ENCODE measurements at regions not wholly inside any gene's neighbourhood (a gene's known extent, or its start where the extent isn't known, plus 50 kb on each side); places are given as distances from the start of the nearest gene placed in this dataset.

DNA sequence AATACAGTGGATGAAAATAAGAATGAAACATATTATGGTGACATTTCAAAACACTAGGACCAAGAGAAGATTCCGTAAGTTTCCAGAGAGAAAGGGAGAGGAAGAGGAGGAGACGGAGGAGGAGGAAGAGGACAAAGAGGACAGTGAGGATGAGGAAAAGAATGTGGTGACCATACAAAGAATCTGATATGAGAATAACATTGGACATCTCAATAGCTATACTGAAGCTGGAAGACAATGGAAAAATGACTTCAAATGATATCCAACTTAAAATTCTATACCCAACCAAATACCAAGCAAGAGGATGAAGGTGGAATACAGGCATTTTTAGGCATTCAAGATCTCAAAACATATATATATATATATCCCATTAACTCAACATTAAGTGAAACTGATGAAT lies 173.4 kb downstream of the PAWR start:
- intact Hi-C loops (cut with DNase I), result no loop called here
- H3K4me1 ChIP-seq, result peaks cover 0 to 4% (median under 1%) of the 10 kb centered on the region in 4 donors
- no peak overlapping the region for H3K4me3 ChIP-seq
- TF ChIP-seq POLR2AphosphoS5 (IDR thresholded peaks at IDR 0.05), result no peak
- no peak for TF ChIP-seq POLR2A (IDR thresholded peaks at IDR 0.05; ENCODE audit: low read depth)
- no peak for TF ChIP-seq CTCF (IDR thresholded peaks at IDR 0.05)
- no peak for TF ChIP-seq EP300 (IDR thresholded peaks at IDR 0.05)
- H3K27ac ChIP-seq (replicated peaks in 1 of 4), result no peak overlapping the region
- WGBS, result 97% methylated on average over 2 of the region's 2 CpGs
- no peaks in the 10 kb centered on the region for H3K9me3 ChIP-seq
- no peaks in the 10 kb centered on the region for H3K27me3 ChIP-seq
- H3K36me3 ChIP-seq, result no peaks in the 10 kb centered on the region
- DNase-seq (ENCODE audit: extremely low spot score), result no peak

DNA sequence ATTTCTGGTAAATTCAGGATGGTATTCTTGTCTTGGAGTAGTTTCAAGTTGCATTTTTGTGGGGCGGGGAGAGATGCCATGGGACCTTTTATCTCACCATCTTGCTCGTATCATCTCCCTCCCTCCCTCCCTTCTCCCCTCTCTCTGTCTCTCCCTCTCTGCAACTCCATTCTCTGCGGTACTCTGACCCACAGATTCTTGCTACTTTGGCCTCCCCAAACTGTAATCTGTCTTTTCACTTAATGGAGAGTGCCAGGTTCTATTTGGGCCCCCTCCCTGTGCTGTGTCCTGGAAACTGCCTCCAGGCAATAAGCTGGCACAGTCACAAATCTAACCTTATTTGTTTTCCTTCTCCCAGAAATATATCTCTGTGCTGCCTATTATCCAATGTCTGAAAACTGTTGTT lies 175.2 kb downstream of the PAWR start:
- intact Hi-C loops (cut with DNase I), result no loop called here
- WGBS, result 75% methylated on average over 3 of the region's 3 CpGs
- TF ChIP-seq POLR2AphosphoS5 (IDR thresholded peaks at IDR 0.05) (no peak), CTCF (IDR thresholded peaks at IDR 0.05) (no peak), POLR2A (IDR thresholded peaks at IDR 0.05; ENCODE audit: low read depth) (no peak), EP300 (IDR thresholded peaks at IDR 0.05) (no peak)

GRCh38 chr12:79514730-79515529 lies 175.8 kb downstream of the PAWR start:
- Histone ChIP-seq H3K36me3 (no peaks in the 10 kb centered on the region), H3K27me3 (no peaks in the 10 kb centered on the region), H3K4me3 (no peak overlapping the region), H3K4me1 (no peaks in the 10 kb centered on the region), H3K9me3 (no peaks in the 10 kb centered on the region), H3K27ac (replicated peaks in 1 of 4) (no peak overlapping the region)
- 82% methylated on average over 1 of the region's 1 CpG for WGBS
- intact Hi-C loops (cut with DNase I), result no loop called here
- no peak for DNase-seq (ENCODE audit: extremely low spot score)
- TF ChIP-seq POLR2AphosphoS5 (IDR thresholded peaks at IDR 0.05) (no peak), EP300 (IDR thresholded peaks at IDR 0.05) (no peak), POLR2A (IDR thresholded peaks at IDR 0.05; ENCODE audit: low read depth) (no peak), CTCF (IDR thresholded peaks at IDR 0.05) (no peak)

More for the DNA sequence above, 175.2 kb downstream of the PAWR start:
- Histone ChIP-seq H3K27me3 (no peaks in the 10 kb centered on the region), H3K4me1 (no peaks in the 10 kb centered on the region), H3K27ac (replicated peaks in 1 of 4) (no peak overlapping the region), H3K4me3 (no peak overlapping the region), H3K36me3 (no peaks in the 10 kb centered on the region), H3K9me3 (no peaks in the 10 kb centered on the region)
- DNase-seq (ENCODE audit: extremely low spot score), result no peak

DNA sequence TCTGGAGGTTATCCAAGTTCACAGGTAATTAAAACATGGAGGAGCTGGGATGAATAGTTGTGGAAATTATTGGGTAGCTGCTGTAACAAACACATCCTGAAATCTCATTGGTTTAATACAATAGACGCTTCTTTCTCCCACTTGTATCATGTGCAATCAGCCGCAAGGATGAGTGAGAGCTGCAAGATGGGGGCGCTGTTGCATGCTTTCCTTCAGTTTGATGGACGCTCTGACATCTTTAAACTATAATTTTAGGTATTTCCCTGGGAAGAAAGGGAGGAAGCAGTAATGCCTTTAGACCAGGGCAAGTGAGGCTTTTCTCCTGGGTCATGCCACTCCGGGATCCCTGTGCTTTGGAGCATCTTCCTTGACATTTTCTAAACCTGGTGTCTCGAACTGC lies 178.7 kb downstream of the PAWR start:
- no peaks in the 10 kb centered on the region for H3K4me1 ChIP-seq
- no peaks in the 10 kb centered on the region for H3K27me3 ChIP-seq
- no peak overlapping the region for H3K4me3 ChIP-seq
- no peak for DNase-seq (ENCODE audit: extremely low spot score)
- TF ChIP-seq EP300 (IDR thresholded peaks at IDR 0.05) (no peak), CTCF (IDR thresholded peaks at IDR 0.05) (no peak), POLR2A (IDR thresholded peaks at IDR 0.05; ENCODE audit: low read depth) (no peak), POLR2AphosphoS5 (IDR thresholded peaks at IDR 0.05) (no peak)
- H3K9me3 ChIP-seq, result no peaks in the 10 kb centered on the region
- H3K36me3 ChIP-seq, result no peaks in the 10 kb centered on the region
- 90% methylated on average over 6 of the region's 6 CpGs for WGBS
- no peak overlapping the region for H3K27ac ChIP-seq (replicated peaks in 1 of 4)
- intact Hi-C loops (cut with DNase I), result no loop called here

DNA sequence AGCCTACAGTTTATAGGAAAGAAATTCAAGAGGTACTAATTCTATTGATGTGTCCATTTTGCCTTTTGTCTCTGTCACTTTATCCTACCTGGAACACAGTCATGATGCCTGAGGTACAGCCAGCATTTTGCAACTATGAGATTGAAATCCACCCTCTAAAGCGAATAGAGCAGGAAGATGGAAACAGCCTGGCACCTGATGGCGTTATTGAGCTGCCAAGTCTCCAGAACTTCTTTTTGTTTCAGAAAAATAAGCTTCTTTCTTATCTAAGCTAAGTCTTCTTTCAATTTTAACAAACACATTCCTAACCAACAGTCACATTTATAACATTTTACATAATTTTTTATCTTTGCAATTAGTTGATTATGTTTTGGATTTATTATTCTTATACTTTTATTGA lies 182.1 kb downstream of the PAWR start:
- H3K27me3 ChIP-seq, result no peaks in the 10 kb centered on the region
- no peak overlapping the region for H3K27ac ChIP-seq (replicated peaks in 1 of 4)
- no peaks in the 10 kb centered on the region for H3K36me3 ChIP-seq
- no peak for DNase-seq (ENCODE audit: extremely low spot score)
- peaks cover 0 to 5% (median 0%) of the 10 kb centered on the region in 4 donors for H3K9me3 ChIP-seq
- no peaks in the 10 kb centered on the region for H3K4me1 ChIP-seq
- no peak overlapping the region for H3K4me3 ChIP-seq
- 85% methylated on average over 2 of the region's 2 CpGs for WGBS
- TF ChIP-seq POLR2AphosphoS5 (IDR thresholded peaks at IDR 0.05), result no peak
- intact Hi-C loops (cut with DNase I), result no loop called here

Data from esophagus muscularis mucosa (tissue), 4 donors.